BLaER1 (cell line): ENCODE measurements at regions not wholly inside any gene's neighbourhood (a gene's known extent, or its start where the extent isn't known, plus 50 kb on each side); places are given as distances from the start of the nearest gene placed in this dataset.

Source experiments
- H3K27ac ChIP-seq: shearing (Covaris generic); formaldehyde crosslinking; 2 replicates; pipeline ENCODE4 v1.8.1; 2022
- H3K27me3 ChIP-seq: shearing (Covaris generic); formaldehyde crosslinking; 2 replicates; pipeline ENCODE4 v1.8.1; 2022
- H3K36me3 ChIP-seq: shearing (Covaris generic); formaldehyde crosslinking; 2 replicates; pipeline ENCODE4 v1.8.1; 2022
- H3K4me1 ChIP-seq: shearing (Covaris generic); formaldehyde crosslinking; 2 replicates; pipeline ENCODE4 v1.8.1; 2022
- H3K4me2 ChIP-seq: shearing (Covaris generic); formaldehyde crosslinking; 2 replicates; pipeline ENCODE4 v1.8.1; 2022
- H3K4me3 ChIP-seq: shearing (Covaris generic); formaldehyde crosslinking; 2 replicates; pipeline ENCODE4 v1.8.1; 2022
- H3K9ac ChIP-seq: shearing (Covaris generic); formaldehyde crosslinking; 2 replicates; pipeline ENCODE4 v1.8.1; 2022
- H3K9me3 ChIP-seq: shearing (Covaris generic); formaldehyde crosslinking; 2 replicates; pipeline ENCODE4 v1.8.1; 2022
- H4K20me1 ChIP-seq: shearing (Covaris generic); formaldehyde crosslinking; 2 replicates; pipeline ENCODE4 v1.8.1; 2022
- Cebpa-rat ChIP-seq: shearing (Covaris generic); IDR thresholded peaks from 2 replicates; pipeline ENCODE4 v1.8.1; 2022

GRCh38 chr2:216305574-216305973 lies 66.7 kb downstream of the MARCHF4 start:
- H3K36me3 ChIP-seq = no peaks in the 10 kb centered on the region
- no peaks in the 10 kb centered on the region for H3K27me3 ChIP-seq
- H4K20me1 ChIP-seq = no peaks in the 10 kb centered on the region
- H3K9ac ChIP-seq = no peak overlapping the region
- H3K4me2 ChIP-seq = no peak overlapping the region
- H3K4me1 ChIP-seq = peaks cover 50% of the 10 kb centered on the region
- TF ChIP-seq Cebpa-rat = no peak
- no peak overlapping the region for H3K27ac ChIP-seq
- H3K4me3 ChIP-seq = no peak overlapping the region
- H3K9me3 ChIP-seq = no peaks in the 10 kb centered on the region

- Histone ChIP-seq H3K4me1 (peaks cover 34% of the 10 kb centered on the region), H3K4me3 (no peak overlapping the region), H3K36me3 (no peaks in the 10 kb centered on the region), H4K20me1 (no peaks in the 10 kb centered on the region), H3K27ac (no peak overlapping the region), H3K4me2 (no peak overlapping the region), H3K9ac (no peak overlapping the region), H3K27me3 (no peaks in the 10 kb centered on the region), H3K9me3 (no peaks in the 10 kb centered on the region)
- TF ChIP-seq Cebpa-rat = no peak
Observed at GRCh38 chr2:216302981-216303676, 69.2 kb downstream of the MARCHF4 start.

GRCh38 chr2:216300906-216301305 lies 71.4 kb downstream of the MARCHF4 start:
- no peak overlapping the region for H3K4me3 ChIP-seq
- H4K20me1 ChIP-seq = no peaks in the 10 kb centered on the region
- no peak overlapping the region for H3K4me2 ChIP-seq
- TF ChIP-seq Cebpa-rat = no peak
- no peak overlapping the region for H3K9ac ChIP-seq
- no peak overlapping the region for H3K27ac ChIP-seq
- no peaks in the 10 kb centered on the region for H3K36me3 ChIP-seq
- peaks cover 26% of the 10 kb centered on the region for H3K4me1 ChIP-seq
- H3K9me3 ChIP-seq = no peaks in the 10 kb centered on the region
- no peaks in the 10 kb centered on the region for H3K27me3 ChIP-seq

- H4K20me1 ChIP-seq = no peaks in the 10 kb centered on the region
- H3K9ac ChIP-seq = no peak overlapping the region
- no peaks in the 10 kb centered on the region for H3K27me3 ChIP-seq
- peaks cover 33% of the 10 kb centered on the region for H3K4me1 ChIP-seq
- TF ChIP-seq Cebpa-rat = no peak
- no peaks in the 10 kb centered on the region for H3K9me3 ChIP-seq
- H3K27ac ChIP-seq = no peak overlapping the region
- H3K4me2 ChIP-seq = peak overlapping the region; percentile 23; the same call in 1 of the 2 replicates
- no peaks in the 10 kb centered on the region for H3K36me3 ChIP-seq
- no peak overlapping the region for H3K4me3 ChIP-seq
Observed at GRCh38 chr2:216299588-216299987, 72.7 kb downstream of the MARCHF4 start.

- Histone ChIP-seq H3K27ac (no peak overlapping the region), H3K4me1 (peaks cover 40% of the 10 kb centered on the region), H3K9me3 (no peaks in the 10 kb centered on the region), H3K4me2 (peak overlapping the region; percentile 23; the same call in 1 of the 2 replicates), H4K20me1 (no peaks in the 10 kb centered on the region), H3K36me3 (no peaks in the 10 kb centered on the region), H3K4me3 (no peak overlapping the region), H3K27me3 (no peaks in the 10 kb centered on the region), H3K9ac (no peak overlapping the region)
- TF ChIP-seq Cebpa-rat = no peak
Observed at GRCh38 chr2:216298719-216299495, 73.4 kb downstream of the MARCHF4 start.

- Histone ChIP-seq H3K9ac (no peak overlapping the region), H3K9me3 (no peaks in the 10 kb centered on the region), H3K27ac (no peak overlapping the region), H3K36me3 (no peaks in the 10 kb centered on the region), H3K4me3 (no peak overlapping the region), H4K20me1 (no peaks in the 10 kb centered on the region), H3K4me1 (peaks cover 47% of the 10 kb centered on the region), H3K4me2 (peak overlapping the region; percentile 47), H3K27me3 (no peaks in the 10 kb centered on the region)
- no peak for TF ChIP-seq Cebpa-rat
Observed at GRCh38 chr2:216296856-216297255, 75.4 kb downstream of the MARCHF4 start.

- Histone ChIP-seq H3K4me2 (peak overlapping the region; percentile 48), H3K9me3 (no peaks in the 10 kb centered on the region), H3K27me3 (no peaks in the 10 kb centered on the region), H3K4me1 (peaks cover 41% of the 10 kb centered on the region), H4K20me1 (no peaks in the 10 kb centered on the region), H3K9ac (no peak overlapping the region), H3K36me3 (no peaks in the 10 kb centered on the region), H3K27ac (no peak overlapping the region), H3K4me3 (no peak overlapping the region)
- TF ChIP-seq Cebpa-rat = no peak
Observed at GRCh38 chr2:216294305-216294704, 78.0 kb downstream of the MARCHF4 start.

- H3K27me3 ChIP-seq = no peaks in the 10 kb centered on the region
- no peak for TF ChIP-seq Cebpa-rat
- H3K9ac ChIP-seq = no peak overlapping the region
- peak overlapping the region; percentile 48 for H3K4me2 ChIP-seq
- peaks cover 39% of the 10 kb centered on the region for H3K4me1 ChIP-seq
- no peaks in the 10 kb centered on the region for H3K9me3 ChIP-seq
- no peaks in the 10 kb centered on the region for H3K36me3 ChIP-seq
- no peak overlapping the region for H3K4me3 ChIP-seq
- H4K20me1 ChIP-seq = no peaks in the 10 kb centered on the region
- no peak overlapping the region for H3K27ac ChIP-seq
Observed at GRCh38 chr2:216293883-216294282, 78.4 kb downstream of the MARCHF4 start.

- Histone ChIP-seq H3K9ac (no peak overlapping the region), H3K4me2 (no peak overlapping the region), H3K27ac (no peak overlapping the region), H3K4me3 (no peak overlapping the region), H3K27me3 (no peaks in the 10 kb centered on the region), H3K4me1 (peaks cover 42% of the 10 kb centered on the region), H3K9me3 (no peaks in the 10 kb centered on the region), H3K36me3 (no peaks in the 10 kb centered on the region), H4K20me1 (no peaks in the 10 kb centered on the region)
- no peak for TF ChIP-seq Cebpa-rat
Observed at GRCh38 chr2:216292886-216293301, 79.4 kb downstream of the MARCHF4 start.

- no peak overlapping the region for H3K4me3 ChIP-seq
- peaks cover 45% of the 10 kb centered on the region for H3K4me1 ChIP-seq
- H3K4me2 ChIP-seq = no peak overlapping the region
- TF ChIP-seq Cebpa-rat = no peak
- no peak overlapping the region for H3K9ac ChIP-seq
- H3K27ac ChIP-seq = no peak overlapping the region
- no peaks in the 10 kb centered on the region for H4K20me1 ChIP-seq
- no peaks in the 10 kb centered on the region for H3K9me3 ChIP-seq
- no peaks in the 10 kb centered on the region for H3K36me3 ChIP-seq
- H3K27me3 ChIP-seq = no peaks in the 10 kb centered on the region
Observed at GRCh38 chr2:216292475-216292874, 79.8 kb downstream of the MARCHF4 start.
